HEK293 (cell line): ENCODE measurements at regions not wholly inside any gene's neighbourhood (a gene's known extent, or its start where the extent isn't known, plus 50 kb on each side); places are given as distances from the start of the nearest gene placed in this dataset.

Source experiments
- GLI2 ChIP-seq: fragments of 450-650 bp; formaldehyde crosslinking; IDR thresholded peaks from 2 replicates; pipeline ENCODE4; 2017; ENCODE audit warnings: missing biosample characterization, missing genetic modification characterization, low read depth, borderline replicate concordance
- ZBTB20 ChIP-seq: fragments of 450-650 bp; formaldehyde crosslinking; IDR thresholded peaks from 2 replicates; pipeline ENCODE4 v1.5.1; 2016; ENCODE audit warnings: missing biosample characterization, missing genetic modification characterization
- ZNF404 ChIP-seq: fragments of 450-650 bp; formaldehyde crosslinking; IDR thresholded peaks from 2 replicates; pipeline ENCODE4 v1.5.1; 2017; ENCODE audit warnings: missing biosample characterization, missing genetic modification characterization
- ZNF585B ChIP-seq: fragments of 450-650 bp; formaldehyde crosslinking; IDR thresholded peaks from 2 replicates; pipeline ENCODE4 v1.5.1; 2016; ENCODE audit warnings: missing biosample characterization, missing genetic modification characterization
- ZNF792 ChIP-seq: fragments of 450-650 bp; formaldehyde crosslinking; IDR thresholded peaks from 2 replicates; pipeline ENCODE4 v1.5.1; 2016; ENCODE audit warnings: missing biosample characterization, missing genetic modification characterization
- TF ChIP-seq, protein P1 (sequence below): fragments of 450-650 bp; formaldehyde crosslinking; IDR thresholded peaks from 2 replicates; pipeline ENCODE4 v1.5.1; 2016; ENCODE audit warnings: missing biosample characterization, missing genetic modification characterization
- TF ChIP-seq, protein P2 (sequence below): fragments of 450-650 bp; formaldehyde crosslinking; optimal IDR thresholded peaks from 2 replicates; pipeline ENCODE3; 2016; ENCODE audit warnings: missing biosample characterization, mild to moderate bottlenecking, missing genetic modification characterization
- TF ChIP-seq, protein P3 (sequence below): fragments of 450-650 bp; formaldehyde crosslinking; IDR thresholded peaks from 2 replicates; pipeline ENCODE4 v1.5.1; 2016; ENCODE audit warnings: missing biosample characterization, missing genetic modification characterization
- TF ChIP-seq, protein P4 (sequence below): fragments of 450-650 bp; formaldehyde crosslinking; IDR thresholded peaks from 2 replicates; pipeline ENCODE4 v1.5.1; 2016; ENCODE audit warnings: missing biosample characterization, missing genetic modification characterization
- TF ChIP-seq, protein P5 (sequence below): fragments of 450-650 bp; formaldehyde crosslinking; IDR thresholded peaks from 2 replicates; pipeline ENCODE4 v1.5.1; 2016; ENCODE audit warnings: missing biosample characterization, missing genetic modification characterization, borderline replicate concordance

DNA sequence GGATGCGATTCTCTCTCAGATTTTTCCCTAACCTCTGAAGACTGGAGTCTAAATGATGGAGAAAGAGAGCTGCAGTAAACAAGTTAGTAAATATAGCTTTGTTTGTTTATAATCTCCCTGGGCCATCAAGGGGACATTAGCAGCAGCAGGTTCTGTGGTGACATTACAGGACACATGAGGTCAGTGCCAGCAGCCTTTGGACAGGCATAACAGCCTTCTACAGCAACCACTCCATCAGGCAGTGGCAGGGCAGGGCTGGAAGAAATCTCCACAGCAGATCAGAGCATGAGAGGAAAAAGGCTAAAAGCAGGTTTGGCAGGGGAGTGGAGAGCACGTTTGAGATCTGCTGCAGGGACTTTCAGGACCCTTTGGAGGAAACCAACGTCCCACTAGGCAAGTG lies 127.6 kb upstream of the ACP3 start:
- TF ChIP-seq ZNF792 (tag by site-specific recombination) (no peak), GLI2 (tag by site-specific recombination) (no peak), ZNF404 (no peak), ZBTB20 (tag by site-specific recombination) (no peak), ZNF585B (tag by site-specific recombination) (no peak)
- TF ChIP-seq, protein P1, sequence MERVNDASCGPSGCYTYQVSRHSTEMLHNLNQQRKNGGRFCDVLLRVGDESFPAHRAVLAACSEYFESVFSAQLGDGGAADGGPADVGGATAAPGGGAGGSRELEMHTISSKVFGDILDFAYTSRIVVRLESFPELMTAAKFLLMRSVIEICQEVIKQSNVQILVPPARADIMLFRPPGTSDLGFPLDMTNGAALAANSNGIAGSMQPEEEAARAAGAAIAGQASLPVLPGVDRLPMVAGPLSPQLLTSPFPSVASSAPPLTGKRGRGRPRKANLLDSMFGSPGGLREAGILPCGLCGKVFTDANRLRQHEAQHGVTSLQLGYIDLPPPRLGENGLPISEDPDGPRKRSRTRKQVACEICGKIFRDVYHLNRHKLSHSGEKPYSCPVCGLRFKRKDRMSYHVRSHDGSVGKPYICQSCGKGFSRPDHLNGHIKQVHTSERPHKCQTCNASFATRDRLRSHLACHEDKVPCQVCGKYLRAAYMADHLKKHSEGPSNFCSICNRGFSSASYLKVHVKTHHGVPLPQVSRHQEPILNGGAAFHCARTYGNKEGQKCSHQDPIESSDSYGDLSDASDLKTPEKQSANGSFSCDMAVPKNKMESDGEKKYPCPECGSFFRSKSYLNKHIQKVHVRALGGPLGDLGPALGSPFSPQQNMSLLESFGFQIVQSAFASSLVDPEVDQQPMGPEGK = no peak
- TF ChIP-seq, protein P2, sequence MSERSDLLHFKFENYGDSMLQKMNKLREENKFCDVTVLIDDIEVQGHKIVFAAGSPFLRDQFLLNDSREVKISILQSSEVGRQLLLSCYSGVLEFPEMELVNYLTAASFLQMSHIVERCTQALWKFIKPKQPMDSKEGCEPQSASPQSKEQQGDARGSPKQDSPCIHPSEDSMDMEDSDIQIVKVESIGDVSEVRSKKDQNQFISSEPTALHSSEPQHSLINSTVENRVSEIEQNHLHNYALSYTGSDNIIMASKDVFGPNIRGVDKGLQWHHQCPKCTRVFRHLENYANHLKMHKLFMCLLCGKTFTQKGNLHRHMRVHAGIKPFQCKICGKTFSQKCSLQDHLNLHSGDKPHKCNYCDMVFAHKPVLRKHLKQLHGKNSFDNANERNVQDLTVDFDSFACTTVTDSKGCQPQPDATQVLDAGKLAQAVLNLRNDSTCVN = no peak
- TF ChIP-seq, protein P3, sequence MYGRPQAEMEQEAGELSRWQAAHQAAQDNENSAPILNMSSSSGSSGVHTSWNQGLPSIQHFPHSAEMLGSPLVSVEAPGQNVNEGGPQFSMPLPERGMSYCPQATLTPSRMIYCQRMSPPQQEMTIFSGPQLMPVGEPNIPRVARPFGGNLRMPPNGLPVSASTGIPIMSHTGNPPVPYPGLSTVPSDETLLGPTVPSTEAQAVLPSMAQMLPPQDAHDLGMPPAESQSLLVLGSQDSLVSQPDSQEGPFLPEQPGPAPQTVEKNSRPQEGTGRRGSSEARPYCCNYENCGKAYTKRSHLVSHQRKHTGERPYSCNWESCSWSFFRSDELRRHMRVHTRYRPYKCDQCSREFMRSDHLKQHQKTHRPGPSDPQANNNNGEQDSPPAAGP (tag by site-specific recombination) = no peak
- TF ChIP-seq, protein P4, sequence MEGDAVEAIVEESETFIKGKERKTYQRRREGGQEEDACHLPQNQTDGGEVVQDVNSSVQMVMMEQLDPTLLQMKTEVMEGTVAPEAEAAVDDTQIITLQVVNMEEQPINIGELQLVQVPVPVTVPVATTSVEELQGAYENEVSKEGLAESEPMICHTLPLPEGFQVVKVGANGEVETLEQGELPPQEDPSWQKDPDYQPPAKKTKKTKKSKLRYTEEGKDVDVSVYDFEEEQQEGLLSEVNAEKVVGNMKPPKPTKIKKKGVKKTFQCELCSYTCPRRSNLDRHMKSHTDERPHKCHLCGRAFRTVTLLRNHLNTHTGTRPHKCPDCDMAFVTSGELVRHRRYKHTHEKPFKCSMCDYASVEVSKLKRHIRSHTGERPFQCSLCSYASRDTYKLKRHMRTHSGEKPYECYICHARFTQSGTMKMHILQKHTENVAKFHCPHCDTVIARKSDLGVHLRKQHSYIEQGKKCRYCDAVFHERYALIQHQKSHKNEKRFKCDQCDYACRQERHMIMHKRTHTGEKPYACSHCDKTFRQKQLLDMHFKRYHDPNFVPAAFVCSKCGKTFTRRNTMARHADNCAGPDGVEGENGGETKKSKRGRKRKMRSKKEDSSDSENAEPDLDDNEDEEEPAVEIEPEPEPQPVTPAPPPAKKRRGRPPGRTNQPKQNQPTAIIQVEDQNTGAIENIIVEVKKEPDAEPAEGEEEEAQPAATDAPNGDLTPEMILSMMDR (tag by site-specific recombination) = no peak
- TF ChIP-seq, protein P5, sequence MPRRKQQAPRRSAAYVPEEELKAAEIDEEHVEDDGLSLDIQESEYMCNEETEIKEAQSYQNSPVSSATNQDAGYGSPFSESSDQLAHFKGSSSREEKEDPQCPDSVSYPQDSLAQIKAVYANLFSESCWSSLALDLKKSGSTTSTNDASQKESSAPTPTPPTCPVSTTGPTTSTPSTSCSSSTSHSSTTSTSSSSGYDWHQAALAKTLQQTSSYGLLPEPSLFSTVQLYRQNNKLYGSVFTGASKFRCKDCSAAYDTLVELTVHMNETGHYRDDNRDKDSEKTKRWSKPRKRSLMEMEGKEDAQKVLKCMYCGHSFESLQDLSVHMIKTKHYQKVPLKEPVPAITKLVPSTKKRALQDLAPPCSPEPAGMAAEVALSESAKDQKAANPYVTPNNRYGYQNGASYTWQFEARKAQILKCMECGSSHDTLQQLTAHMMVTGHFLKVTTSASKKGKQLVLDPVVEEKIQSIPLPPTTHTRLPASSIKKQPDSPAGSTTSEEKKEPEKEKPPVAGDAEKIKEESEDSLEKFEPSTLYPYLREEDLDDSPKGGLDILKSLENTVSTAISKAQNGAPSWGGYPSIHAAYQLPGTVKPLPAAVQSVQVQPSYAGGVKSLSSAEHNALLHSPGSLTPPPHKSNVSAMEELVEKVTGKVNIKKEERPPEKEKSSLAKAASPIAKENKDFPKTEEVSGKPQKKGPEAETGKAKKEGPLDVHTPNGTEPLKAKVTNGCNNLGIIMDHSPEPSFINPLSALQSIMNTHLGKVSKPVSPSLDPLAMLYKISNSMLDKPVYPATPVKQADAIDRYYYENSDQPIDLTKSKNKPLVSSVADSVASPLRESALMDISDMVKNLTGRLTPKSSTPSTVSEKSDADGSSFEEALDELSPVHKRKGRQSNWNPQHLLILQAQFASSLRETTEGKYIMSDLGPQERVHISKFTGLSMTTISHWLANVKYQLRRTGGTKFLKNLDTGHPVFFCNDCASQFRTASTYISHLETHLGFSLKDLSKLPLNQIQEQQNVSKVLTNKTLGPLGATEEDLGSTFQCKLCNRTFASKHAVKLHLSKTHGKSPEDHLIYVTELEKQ = no peak
